Stimulated activated naive CD4-positive, alpha-beta T cell treated with Interleukin-2 at 50 U/mL for 16 hours (primary cell): ENCODE measurements at regions not wholly inside any gene's neighbourhood (a gene's known extent, or its start where the extent isn't known, plus 50 kb on each side); places are given as distances from the start of the nearest gene placed in this dataset.
"Not testable (repeated sequence)": the region's sequence is repeated elsewhere in the genome, so short reads cannot be mapped to it uniquely, and the experiment has no call there.

Experiments used
- DNase-seq: peaks from one replicate; lab custom pipeline; 2025; lab: John Stamatoyannopoulos, UW

GRCh38 chr20:16801919-16802651 is 53.9 kb downstream of the OTOR start:
- DNase-seq = peak; percentile 13

- DNase-seq = no peak
Measured at GRCh38 chr20:16802652-16802935, 54.4 kb downstream of the OTOR start.

- DNase-seq = peak; percentile 14
Measured at GRCh38 chr20:16803965-16804792, 56.0 kb downstream of the OTOR start.

GRCh38 chr20:16804793-16805187 is 56.6 kb downstream of the OTOR start:
- no peak for DNase-seq

GRCh38 chr20:16806061-16806460 is 57.9 kb downstream of the OTOR start:
- no peak for DNase-seq

- no peak for DNase-seq
Measured at GRCh38 chr20:16806886-16807285, 58.7 kb downstream of the OTOR start.

GRCh38 chr20:16808796-16809195 is 60.6 kb downstream of the OTOR start:
- DNase-seq = no peak

- no peak for DNase-seq
Measured at GRCh38 chr20:16810216-16810615, 62.1 kb downstream of the OTOR start.

GRCh38 chr20:16816192-16816591 is 68.0 kb downstream of the OTOR start:
- no peak for DNase-seq

- DNase-seq = no peak
Measured at GRCh38 chr20:16819483-16819882, 71.3 kb downstream of the OTOR start.

- DNase-seq = no peak
Measured at GRCh38 chr20:16821211-16822089, 73.3 kb downstream of the OTOR start.

- no peak for DNase-seq
Measured at GRCh38 chr20:16824664-16825063, 76.5 kb downstream of the OTOR start.

GRCh38 chr20:16828666-16829305 is 80.6 kb downstream of the OTOR start:
- no peak for DNase-seq

- not testable (repeated sequence) for DNase-seq
Measured at GRCh38 chr20:16835690-16836089, 87.5 kb downstream of the OTOR start.

GRCh38 chr20:16842486-16843120 is 94.4 kb downstream of the OTOR start:
- DNase-seq = no peak

- DNase-seq = no peak
Measured at GRCh38 chr20:16844406-16844805, 96.2 kb downstream of the OTOR start.

GRCh38 chr20:16846006-16846405 is 97.8 kb downstream of the OTOR start:
- no peak for DNase-seq

GRCh38 chr20:16848061-16848460 is 99.9 kb downstream of the OTOR start:
- DNase-seq = no peak

- no peak for DNase-seq
Measured at GRCh38 chr20:16848526-16848925, 100.4 kb downstream of the OTOR start.

GRCh38 chr20:16860914-16861313 is 112.8 kb downstream of the OTOR start:
- no peak for DNase-seq

- no peak for DNase-seq
Measured at GRCh38 chr20:16861708-16862107, 113.5 kb downstream of the OTOR start.

GRCh38 chr20:16863303-16863702 is 115.1 kb downstream of the OTOR start:
- DNase-seq = no peak
